Daoy (cell line): ENCODE measurements at regions not wholly inside any gene's neighbourhood (a gene's known extent, or its start where the extent isn't known, plus 50 kb on each side); places are given as distances from the start of the nearest gene placed in this dataset.

Source experiments
- DNase-seq: peaks from one replicate; pipeline ENCODE4 v3.0.0-alpha.2; 2015; ENCODE audit warnings: low read depth

GRCh38 chr16:86294535-86295196, 215.7 kb upstream of the FOXF1 start:
- no peak for DNase-seq

GRCh38 chr16:86296256-86296655, 214.1 kb upstream of the FOXF1 start:
- DNase-seq, result no peak

- DNase-seq, result peak; percentile 18
Measured at GRCh38 chr16:86297391-86297790, 212.9 kb upstream of the FOXF1 start.

GRCh38 chr16:86297866-86298757, 212.2 kb upstream of the FOXF1 start:
- no peak for DNase-seq

GRCh38 chr16:86298758-86299134, 211.6 kb upstream of the FOXF1 start:
- DNase-seq, result no peak

GRCh38 chr16:86299882-86300610, 210.3 kb upstream of the FOXF1 start:
- no peak for DNase-seq

GRCh38 chr16:86300746-86301481, 209.4 kb upstream of the FOXF1 start:
- no peak for DNase-seq

GRCh38 chr16:86302421-86303109, 207.8 kb upstream of the FOXF1 start:
- DNase-seq, result no peak

GRCh38 chr16:86303787-86304678, 206.3 kb upstream of the FOXF1 start:
- no peak for DNase-seq

GRCh38 chr16:86304868-86305267, 205.5 kb upstream of the FOXF1 start:
- DNase-seq, result no peak

- DNase-seq, result no peak
Measured at GRCh38 chr16:86305440-86305839, 204.9 kb upstream of the FOXF1 start.

GRCh38 chr16:86306011-86306644, 204.2 kb upstream of the FOXF1 start:
- no peak for DNase-seq

- DNase-seq, result no peak
Measured at GRCh38 chr16:86306811-86307513, 203.4 kb upstream of the FOXF1 start.

GRCh38 chr16:86307514-86307903, 202.8 kb upstream of the FOXF1 start:
- DNase-seq, result peak; percentile 19

GRCh38 chr16:86308514-86308913, 201.8 kb upstream of the FOXF1 start:
- no peak for DNase-seq

- no peak for DNase-seq
Measured at GRCh38 chr16:86313631-86314030, 196.7 kb upstream of the FOXF1 start.

- DNase-seq, result no peak
Measured at GRCh38 chr16:86314402-86315025, 195.8 kb upstream of the FOXF1 start.

- no peak for DNase-seq
Measured at GRCh38 chr16:86316967-86317812, 193.1 kb upstream of the FOXF1 start.
